HG02798 (cell line): ENCODE measurements at regions not wholly inside any gene's neighbourhood (a gene's known extent, or its start where the extent isn't known, plus 50 kb on each side); places are given as distances from the start of the nearest gene placed in this dataset.

Experiments used
- ATAC-seq: cut with Tn5 transposase; IDR thresholded peaks from one replicate; pipeline ENCODE4 v1.9.1; 2021; ENCODE audit warnings: mild to moderate bottlenecking; ENCODE audit not compliant: unreplicated experiment, poor library complexity

GRCh38 chr5:143571642-143572624 is 168.4 kb upstream of the NR3C1 start:
- ATAC-seq: no peak

GRCh38 chr5:143570989-143571388 is 167.5 kb upstream of the NR3C1 start:
- ATAC-seq: no peak

GRCh38 chr5:143569722-143570567 is 166.5 kb upstream of the NR3C1 start:
- no peak for ATAC-seq

GRCh38 chr5:143569213-143569701 is 165.8 kb upstream of the NR3C1 start:
- no peak for ATAC-seq

GRCh38 chr5:143567583-143568504 is 164.4 kb upstream of the NR3C1 start:
- no peak for ATAC-seq

GRCh38 chr5:143566139-143566538 is 162.7 kb upstream of the NR3C1 start:
- no peak for ATAC-seq

GRCh38 chr5:143564417-143564816 is 160.9 kb upstream of the NR3C1 start:
- peak; percentile 98 for ATAC-seq

- no peak for ATAC-seq
These were observed 159.4 kb upstream of the NR3C1 start for GRCh38 chr5:143562935-143563334.

- no peak for ATAC-seq
These were observed 157.7 kb upstream of the NR3C1 start for GRCh38 chr5:143561219-143561618.

GRCh38 chr5:143560378-143560777 is 156.9 kb upstream of the NR3C1 start:
- ATAC-seq: no peak

- no peak for ATAC-seq
These were observed 156.2 kb upstream of the NR3C1 start for GRCh38 chr5:143559586-143560109.

- no peak for ATAC-seq
These were observed 154.6 kb upstream of the NR3C1 start for GRCh38 chr5:143558048-143558447.

- no peak for ATAC-seq
These were observed 153.8 kb upstream of the NR3C1 start for GRCh38 chr5:143557061-143557818.

- no peak for ATAC-seq
These were observed 151.5 kb upstream of the NR3C1 start for GRCh38 chr5:143554918-143555477.

GRCh38 chr5:143554187-143554717 is 150.8 kb upstream of the NR3C1 start:
- no peak for ATAC-seq

GRCh38 chr5:143552680-143553079 is 149.2 kb upstream of the NR3C1 start:
- ATAC-seq: no peak

GRCh38 chr5:143551820-143552251 is 148.3 kb upstream of the NR3C1 start:
- ATAC-seq: no peak

- no peak for ATAC-seq
These were observed 147.6 kb upstream of the NR3C1 start for GRCh38 chr5:143550986-143551630.
